KBM-7 (cell line): ENCODE measurements at regions not wholly inside any gene's neighbourhood (a gene's known extent, or its start where the extent isn't known, plus 50 kb on each side); places are given as distances from the start of the nearest gene placed in this dataset.

ENCODE experiments used
- DNase-seq: peaks from one replicate; pipeline ENCODE4 v3.0.0-alpha.2; 2015
- in situ Hi-C: fragments of 300-500 bp; cut with MboI; formaldehyde crosslinking; loops from 2 replicates; pipeline ENCODE4 v1.14.3; 2020; ENCODE audit warnings: low sequenced_read_pairs, low pct_unique_long_range_greater_than_20kb, mixed read lengths

DNA sequence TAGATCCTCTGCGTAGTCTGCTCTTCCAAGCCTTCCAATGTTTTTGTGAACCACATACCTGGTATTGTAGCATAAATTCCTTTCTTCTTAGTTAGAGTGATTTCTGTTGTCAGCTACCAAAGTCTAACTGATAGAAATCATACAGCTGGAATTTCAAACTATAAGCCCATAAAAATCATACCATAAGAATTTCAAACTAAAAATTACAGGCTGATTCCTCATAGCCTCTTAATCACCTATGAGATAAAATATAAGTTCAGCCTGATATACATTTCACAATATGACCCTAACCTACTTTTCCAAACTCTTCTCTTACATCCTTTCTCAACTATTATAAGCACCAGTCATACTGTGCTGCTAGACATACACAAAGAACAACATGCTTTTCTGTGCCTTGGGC is 64.8 kb downstream of the PTHLH start:
- in situ Hi-C loops: no loop called here
- DNase-seq: no peak

DNA sequence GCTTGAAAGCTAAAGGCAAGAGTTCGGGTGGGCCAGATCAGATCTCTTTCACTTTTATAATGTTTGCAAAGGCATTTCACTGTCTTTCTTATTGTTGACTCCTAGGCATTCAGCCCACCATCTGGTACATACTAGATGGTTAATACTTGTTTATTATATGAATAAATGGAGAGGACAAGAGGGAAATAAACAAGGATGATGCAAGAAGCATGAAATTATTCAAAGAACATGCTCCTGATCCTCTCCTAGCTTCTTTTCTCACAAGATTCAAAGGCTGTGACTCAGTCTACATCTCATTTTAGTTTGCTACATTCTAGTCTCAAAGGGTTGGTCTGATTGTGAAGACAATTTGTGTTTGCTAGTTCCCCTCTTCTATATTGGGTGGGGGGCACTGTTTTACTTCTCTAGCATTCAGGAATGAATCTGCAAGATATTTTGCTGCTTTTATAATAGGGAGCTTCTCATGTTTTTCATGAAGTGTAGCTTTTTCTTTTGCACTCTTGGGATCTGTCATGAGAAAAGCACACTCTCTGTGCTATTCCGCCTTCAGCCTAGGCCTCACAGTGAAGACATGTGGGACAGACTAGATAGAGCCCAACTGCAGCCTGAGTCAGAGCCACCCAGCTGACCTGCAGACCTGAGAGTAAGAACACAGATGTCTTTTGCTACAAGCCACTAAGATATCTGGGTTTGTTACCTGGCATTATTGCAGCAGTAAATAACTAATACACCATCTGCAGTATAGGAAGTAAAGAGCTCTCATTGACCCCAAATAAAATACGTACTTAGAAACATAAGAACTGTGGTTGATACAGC is 65.7 kb downstream of the PTHLH start:
- DNase-seq: no peak

DNA sequence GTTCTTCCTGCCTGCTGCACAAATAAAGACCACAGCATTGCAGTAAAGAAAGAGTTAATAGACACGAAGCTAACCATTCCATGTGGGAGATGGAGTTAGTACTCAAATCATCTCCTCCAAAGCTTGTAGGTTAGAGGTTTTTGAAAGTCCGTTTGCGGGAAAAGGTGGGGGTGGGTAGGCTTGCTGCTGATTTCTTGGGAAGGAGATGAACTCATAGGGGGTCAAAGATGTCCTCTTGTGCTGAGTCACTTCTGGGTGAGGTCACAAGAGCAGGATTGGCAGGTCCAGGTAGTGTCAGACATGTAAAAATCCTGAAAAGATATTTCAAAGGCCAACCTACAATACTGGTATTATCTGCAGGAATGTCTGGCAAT is 66.4 kb downstream of the PTHLH start:
- in situ Hi-C loops: no loop called here
- DNase-seq: no peak

More for the DNA sequence above, 65.7 kb downstream of the PTHLH start:
- in situ Hi-C loops: no loop called here

DNA sequence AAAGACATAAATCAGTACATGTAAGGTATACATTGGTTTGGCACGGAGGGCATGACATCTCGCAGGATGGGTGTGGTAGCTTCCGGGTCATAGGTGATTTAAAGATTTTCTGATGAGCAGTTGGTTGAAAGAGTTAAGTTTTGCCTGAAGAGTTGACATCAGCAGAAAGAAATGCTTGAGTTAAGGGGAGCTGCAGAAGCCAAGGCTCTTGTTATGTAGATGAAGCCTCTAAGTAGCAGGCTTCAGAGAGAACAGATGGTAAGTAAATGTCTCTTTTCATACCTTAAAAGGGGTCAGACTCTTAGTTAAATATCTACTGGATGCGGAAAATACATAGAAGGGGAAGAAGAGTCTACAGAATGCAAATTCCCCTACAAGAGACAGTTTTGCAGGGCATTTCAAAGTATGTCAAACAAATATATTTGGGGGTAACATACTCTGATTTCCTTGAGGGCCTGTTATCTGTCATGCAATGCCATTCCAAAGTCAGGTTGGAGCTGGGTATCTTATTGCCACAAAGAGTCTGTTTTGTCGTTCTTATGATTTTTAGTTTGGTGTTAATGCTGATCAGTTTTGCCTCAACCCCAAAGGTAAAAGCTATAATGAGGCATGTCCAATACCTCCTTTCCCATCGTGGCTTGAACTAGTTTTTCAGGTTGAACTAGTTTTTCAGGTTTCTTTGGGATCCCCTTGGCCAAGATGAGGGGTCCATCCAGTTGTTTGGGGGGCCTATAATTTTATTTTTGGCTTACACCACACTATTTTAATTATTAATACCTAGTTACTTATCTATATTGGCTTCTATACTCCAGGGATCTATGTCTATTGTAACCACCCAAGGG is 67.0 kb downstream of the PTHLH start:
- no peak for DNase-seq
- in situ Hi-C loops: no loop called here

DNA sequence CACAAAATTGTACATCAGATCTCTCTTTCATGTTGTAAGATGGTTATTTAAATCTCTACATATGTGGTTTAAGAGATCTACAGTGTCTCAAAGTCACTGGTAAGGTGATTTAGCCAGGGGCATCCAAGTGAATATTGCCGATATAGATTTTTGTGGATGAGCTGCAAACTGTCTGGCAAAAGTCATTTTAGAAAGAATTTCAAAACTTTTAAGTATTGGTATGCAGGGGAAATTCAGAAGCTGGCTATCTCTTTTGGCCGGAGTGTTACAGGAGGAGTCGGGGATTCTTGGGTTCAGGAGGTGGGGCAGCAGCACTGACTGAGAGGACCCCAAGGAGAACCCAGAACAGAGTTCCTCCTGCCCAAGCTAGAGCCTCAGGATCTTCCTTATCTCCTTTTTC is 69.9 kb downstream of the PTHLH start:
- in situ Hi-C loops: no loop called here

DNA sequence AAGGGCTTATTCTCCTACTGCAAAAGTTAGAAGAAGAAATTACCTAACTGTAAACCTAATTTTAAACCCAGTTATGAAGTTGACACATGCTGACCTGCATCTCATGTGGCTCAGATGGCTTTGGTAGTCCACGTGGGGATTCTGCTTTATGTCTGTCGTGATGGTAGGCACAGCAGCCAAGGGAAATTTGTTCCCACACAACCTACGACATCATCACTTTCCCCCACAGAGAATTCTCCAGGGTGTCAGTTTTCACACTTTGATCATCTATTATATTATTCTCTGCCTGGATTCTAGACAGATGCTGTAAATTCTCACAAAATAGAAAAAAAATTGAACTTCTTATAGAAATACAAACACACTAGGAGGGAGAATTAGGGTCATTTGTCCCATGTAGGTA is 70.6 kb downstream of the PTHLH start:
- no peak for DNase-seq

More for the DNA sequence above, 69.9 kb downstream of the PTHLH start:
- no peak for DNase-seq

DNA sequence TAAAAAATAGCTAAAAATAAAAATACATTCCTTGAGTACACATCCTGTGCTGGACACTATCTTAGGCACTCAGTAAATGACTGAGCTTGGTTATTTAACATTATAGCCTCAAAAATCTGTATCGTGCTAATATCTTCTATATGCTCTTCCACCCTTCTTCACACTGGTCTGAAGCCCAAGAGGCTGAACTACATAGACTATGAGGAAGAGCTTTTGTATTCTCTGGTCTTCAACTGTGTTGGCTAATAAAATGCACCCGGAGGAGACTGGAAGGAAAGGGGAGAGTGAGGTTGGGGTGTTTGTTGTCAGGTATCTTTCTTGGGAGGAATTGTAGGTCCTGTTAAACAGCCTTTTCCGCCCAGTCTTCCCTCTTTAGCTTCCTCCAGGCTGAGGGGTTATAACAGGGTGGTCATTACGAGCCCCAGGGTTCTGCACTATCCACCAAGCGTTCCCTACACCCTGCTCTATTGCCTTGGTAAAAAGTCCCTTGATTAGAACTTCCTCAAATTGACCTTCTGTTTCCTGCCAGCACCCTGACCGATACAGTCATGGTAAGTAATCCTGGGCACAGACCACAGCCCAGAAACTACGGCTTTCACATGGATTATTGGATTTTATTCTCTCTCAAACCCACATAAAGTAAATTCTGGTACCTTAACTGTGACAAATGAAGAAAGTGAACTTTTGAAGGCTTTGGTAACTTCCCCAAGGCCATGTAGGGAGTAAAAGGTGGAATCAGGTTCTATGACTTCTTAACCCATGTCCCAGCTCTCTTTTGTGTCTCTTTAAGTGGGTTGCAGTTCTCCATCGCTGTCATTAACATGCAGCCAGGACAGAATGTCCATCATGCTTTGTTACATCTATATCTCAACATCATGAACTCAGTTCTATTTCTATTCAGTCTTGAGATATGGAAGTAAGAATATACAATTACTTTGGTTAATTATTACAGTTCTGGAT is 71.3 kb downstream of the PTHLH start:
- in situ Hi-C loops: no loop called here
- peak; percentile 64 for DNase-seq

More for the DNA sequence above, 70.6 kb downstream of the PTHLH start:
- in situ Hi-C loops: no loop called here

DNA sequence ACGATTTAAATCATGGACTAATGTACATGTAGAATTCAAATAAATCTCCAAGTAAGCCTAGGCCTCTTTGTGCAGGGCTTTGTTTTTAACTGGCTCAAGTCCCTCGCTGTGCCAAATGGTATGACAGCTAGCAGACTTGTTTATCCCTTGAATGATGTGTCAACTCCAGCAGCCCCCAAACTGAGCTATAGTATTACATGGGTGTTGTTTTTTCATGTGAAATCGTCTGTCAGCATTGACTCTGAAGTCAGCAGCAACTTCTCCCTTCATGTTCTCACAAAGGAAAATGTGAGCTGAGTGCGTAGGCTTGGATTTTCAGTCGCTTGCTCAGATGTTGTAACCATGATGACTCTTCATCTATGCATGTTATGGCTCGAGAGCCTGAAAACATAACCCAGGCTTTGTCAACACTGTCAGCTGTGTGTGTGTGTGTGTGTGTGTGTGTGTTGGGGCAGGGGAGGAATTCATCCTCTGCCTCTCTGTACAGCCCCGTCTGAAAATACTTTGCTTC is 73.3 kb downstream of the PTHLH start:
- DNase-seq: no peak
- in situ Hi-C loops: no loop called here

DNA sequence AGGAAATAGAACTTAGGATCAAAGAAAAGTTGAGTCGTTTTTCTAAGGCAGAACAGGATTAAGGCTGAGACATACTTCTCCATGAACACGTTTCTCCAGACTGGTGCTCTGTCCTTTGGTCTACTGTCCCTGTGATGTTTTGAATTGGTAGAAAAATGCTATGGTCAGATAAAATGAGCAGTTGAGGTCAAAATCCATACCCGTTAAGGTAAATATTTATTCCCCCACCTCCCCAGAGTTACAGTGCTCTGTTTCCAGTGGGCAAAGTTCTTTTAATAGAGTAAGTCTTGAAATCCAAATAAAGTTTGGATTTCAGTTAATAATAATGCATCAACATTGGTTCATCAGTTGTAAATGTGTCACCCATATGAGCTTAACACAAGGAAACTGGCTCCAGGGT is 74.5 kb downstream of the PTHLH start:
- in situ Hi-C loops: no loop called here

DNA sequence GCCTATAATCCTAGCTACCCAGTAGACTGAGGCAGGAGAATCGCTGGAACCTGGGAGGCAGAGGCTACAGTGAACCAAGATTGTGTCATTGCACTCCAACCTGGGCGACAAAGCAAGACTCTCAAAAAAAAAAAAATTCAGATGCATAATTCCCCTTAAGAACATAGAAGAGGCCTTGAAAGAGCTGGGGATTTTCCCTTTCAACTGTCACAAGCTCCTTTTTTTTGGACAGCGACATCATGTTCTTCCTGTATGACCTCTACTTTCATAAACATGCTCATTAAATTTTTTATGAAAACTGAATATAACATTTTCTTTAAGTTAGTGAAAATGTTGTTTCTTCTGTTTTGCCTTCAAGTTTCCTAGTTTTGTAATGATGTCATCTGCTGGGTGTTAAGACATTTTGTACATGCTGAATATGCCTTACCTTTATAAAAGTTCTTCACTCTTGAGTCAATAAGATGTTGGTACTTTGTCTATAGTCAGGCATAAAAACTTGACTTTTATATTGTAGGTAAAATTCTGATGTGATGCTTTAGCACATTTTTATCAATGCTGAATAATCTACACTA is 76.0 kb downstream of the PTHLH start:
- DNase-seq: no peak
- in situ Hi-C loops: no loop called here

More for the DNA sequence above, 74.5 kb downstream of the PTHLH start:
- DNase-seq: no peak

DNA sequence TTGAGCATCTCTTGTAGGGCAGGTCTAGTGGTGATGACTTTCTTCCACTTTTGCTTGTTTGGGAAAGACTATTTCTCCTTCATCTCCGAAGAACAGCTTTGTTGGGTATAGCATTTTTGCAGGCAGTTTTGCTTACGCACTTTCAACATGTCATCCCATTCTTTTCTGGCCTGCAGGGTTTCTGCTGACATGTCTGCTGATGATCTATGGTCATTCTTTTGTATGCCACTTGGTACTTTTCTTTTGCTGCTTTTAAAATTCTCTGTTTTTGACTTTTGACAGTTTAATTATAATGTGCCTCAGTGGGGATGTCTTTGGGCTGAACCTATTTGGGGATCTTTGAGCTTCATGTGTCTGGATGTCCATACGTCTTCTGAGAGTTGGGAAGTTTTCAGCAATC is 78.2 kb downstream of the PTHLH start:
- no peak for DNase-seq
- in situ Hi-C loops: no loop called here

DNA sequence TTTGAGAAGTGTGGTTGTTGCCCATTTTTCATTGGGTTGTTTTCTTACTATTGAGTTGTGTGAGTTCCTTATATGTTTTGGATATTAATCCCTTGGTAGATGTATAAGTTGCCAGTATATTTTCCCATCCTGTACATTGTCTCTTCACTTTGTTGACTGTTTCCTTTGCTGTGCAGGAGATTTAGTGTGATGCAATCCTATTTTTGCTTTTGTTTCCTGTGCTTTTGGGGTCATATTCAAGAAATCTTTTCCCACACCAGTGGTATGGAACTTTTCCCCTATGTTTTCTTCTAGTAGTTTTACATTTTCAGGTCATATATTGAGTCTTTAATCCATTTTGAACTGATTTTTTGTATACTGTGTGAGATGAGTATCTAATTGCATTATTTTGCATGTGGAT is 92.8 kb downstream of the PTHLH start:
- in situ Hi-C loops: no loop called here

DNA sequence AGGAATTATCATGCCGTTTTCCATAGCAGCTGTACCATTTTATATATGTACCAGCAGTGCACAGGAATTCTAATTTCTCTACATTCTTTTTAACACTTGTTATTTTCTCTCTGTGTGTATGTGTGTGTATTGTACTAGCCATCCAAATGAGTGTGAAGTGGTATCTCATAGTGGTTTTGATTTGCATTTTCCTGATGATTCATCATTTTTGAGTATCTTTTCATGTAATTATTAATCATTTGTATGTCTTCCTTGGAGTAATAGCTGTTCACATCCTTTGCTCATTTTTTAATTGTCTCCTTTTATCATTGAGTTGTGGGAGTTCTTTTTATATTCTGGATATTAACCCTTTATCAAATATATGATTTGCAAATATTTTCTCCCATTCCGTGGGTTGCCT is 95.6 kb upstream of the MANSC4 start:
- in situ Hi-C loops: no loop called here
- DNase-seq: no peak

More for the DNA sequence above, 92.8 kb downstream of the PTHLH start:
- no peak for DNase-seq

DNA sequence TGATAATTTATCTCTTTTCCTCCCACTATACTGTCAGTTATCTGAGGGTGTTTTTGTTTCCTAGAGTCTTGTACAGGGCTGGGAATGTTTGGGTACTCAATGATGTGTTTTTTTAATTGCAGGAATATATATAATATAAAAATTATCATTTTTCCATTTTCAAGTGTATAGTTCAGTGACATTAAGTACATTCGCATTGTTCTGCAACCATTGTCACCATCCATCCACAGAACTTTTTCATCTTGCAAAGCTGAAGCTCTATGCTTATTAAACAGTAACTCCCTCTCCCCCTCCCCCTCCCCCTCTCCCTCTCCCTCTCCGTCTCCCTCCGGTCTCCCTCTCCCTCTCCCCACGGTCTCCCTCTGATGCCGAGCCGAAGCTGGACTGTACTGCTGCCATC is 93.0 kb upstream of the MANSC4 start:
- no peak for DNase-seq
- in situ Hi-C loops: no loop called here

DNA sequence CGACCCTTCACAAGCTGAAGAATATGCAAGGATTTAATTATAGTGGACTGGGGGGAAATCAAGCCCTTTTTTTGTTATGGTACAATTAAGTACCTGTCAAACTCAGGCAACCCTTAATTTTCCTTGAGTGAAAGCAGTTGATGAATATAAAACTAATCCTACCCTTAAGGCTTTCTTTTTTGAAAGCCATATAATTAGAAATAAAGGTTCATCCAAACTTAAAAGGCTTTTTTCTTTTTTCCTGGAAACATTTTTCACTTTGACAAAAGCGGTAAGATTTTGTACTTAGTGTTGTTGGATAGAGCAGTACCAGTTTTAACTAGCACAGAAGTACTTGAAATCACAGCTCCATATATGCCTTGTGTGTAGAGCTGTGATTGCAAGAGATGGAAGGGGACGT is 91.9 kb upstream of the MANSC4 start:
- DNase-seq: no peak
- in situ Hi-C loops: no loop called here

DNA sequence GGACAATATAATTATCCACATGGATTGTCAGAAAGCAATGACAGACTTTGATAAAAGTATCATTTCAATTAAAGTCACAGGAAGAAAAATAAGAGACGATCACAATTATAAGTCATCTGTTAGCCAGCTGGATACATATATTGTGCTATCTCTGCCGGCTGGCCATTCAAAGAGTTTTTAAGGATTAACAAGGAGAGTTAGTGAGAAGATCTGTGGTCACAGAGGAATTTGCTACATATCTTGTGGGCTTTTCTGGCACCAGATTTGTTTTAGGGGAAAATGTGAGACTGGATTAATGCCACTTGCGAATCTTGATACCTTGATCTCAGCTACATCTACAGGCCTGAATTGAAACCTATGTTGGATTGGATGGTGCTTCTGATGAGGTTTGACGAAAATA is 90.9 kb upstream of the MANSC4 start:
- no peak for DNase-seq
- in situ Hi-C loops: no loop called here

DNA sequence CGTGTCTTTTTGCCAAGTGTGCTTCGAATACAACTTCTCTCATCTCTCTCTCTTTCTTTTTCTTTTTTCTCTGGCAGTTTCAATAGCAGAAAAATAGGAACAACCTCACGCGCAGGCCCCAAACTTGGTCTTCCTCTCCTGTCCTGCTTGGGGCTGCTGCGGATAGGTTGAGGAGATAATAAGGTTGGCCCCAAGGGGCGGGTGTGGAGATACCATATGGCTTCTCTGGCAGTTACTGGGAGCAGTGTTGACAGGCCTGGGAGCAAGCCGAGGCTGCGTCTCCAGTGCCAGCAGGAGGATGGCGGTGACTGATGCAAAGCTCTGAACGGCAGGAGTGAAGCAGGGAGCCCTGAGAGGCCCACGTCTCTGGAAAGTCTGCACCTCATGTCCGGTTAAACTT is 89.5 kb upstream of the MANSC4 start:
- in situ Hi-C loops: no loop called here
- no peak for DNase-seq

DNA sequence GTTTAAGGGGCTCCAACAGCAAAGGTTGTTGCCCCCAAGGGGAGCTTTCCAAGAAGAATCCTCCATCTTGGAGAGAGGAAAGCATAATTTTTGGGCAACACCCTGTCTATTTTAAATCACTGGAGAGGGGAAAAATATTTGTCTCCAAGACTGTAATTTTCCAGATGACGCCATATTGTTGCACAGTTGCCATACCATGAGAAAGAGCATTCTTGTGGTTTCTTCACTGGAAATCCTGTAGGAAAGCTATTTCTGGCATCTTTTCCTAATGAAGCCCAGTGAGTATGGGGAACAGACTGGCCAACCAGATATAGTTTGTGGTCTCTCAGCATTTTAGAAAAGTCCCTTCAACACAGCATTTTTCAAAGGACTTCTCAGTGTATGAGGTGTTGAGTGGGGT is 88.1 kb upstream of the MANSC4 start:
- in situ Hi-C loops: no loop called here
- no peak for DNase-seq
